OCI-LY1 (cell line): ENCODE measurements at regions not wholly inside any gene's neighbourhood (a gene's known extent, or its start where the extent isn't known, plus 50 kb on each side); places are given as distances from the start of the nearest gene placed in this dataset.

ENCODE experiments used
- CTCF ChIP-seq: fragments of 200-600 bp; sonication (generic), shearing (Covaris generic); IDR thresholded peaks from 2 replicates; pipeline ENCODE4 v1.5.1; 2017; ENCODE audit warnings: mild to moderate bottlenecking, antibody characterized with exemption, low read length, moderate library complexity, mixed read lengths
- EZH2 ChIP-seq: fragments of 200-600 bp; sonication (generic), shearing (Covaris generic); IDR thresholded peaks from 2 replicates; pipeline ENCODE4 v1.8.0; 2017; ENCODE audit warnings: borderline replicate concordance, mixed run types, mild to moderate bottlenecking, antibody characterized with exemption, low read length, moderate library complexity, mixed read lengths

- TF ChIP-seq EZH2: no peak
- TF ChIP-seq CTCF: no peak
These were observed 83.9 kb upstream of the ITGB1 start for GRCh38 chr10:33041783-33042437.
